ENCODE measurements at regions not wholly inside any gene's neighbourhood (a gene's known extent, or its start where the extent isn't known, plus 50 kb on each side); places are given as distances from the start of the nearest gene placed in this dataset.

DNA sequence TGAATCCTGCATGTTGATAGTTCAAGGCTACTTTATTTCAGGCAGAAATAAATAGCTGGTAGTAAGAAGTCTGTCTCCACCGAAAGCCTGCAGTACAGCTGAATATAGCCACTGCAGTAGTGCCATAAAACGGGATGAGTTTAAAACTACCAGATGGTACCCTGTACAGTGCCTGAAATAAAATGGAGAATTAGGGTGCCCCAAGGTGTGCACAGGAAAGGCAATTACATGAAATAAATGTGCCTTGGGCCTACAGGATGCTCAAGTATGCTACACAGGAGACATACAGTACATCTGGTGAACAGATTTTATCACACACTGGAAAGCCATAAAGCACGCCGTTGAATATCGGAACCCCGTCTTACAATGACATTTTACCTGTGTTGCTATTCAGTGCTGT, 447.7 kb upstream of the HNRNPA3 start:
- Histone ChIP-seq H3K36me3 (ENCODE audit: control insufficient read depth, insufficient read depth, low read length) (no peaks in the 10 kb centered on the region), H3K27ac (ENCODE audit: low read depth, low read length) (no peak overlapping the region), H3K27me3 (ENCODE audit: control insufficient read depth, insufficient read depth, low read length) (no peaks in the 10 kb centered on the region), H3K4me1 (ENCODE audit: control insufficient read depth, insufficient read depth, low read length) (no peaks in the 10 kb centered on the region), H3K9me3 (ENCODE audit: control insufficient read depth, insufficient read depth, low read length) (no peaks in the 10 kb centered on the region), H3K4me3 (ENCODE audit: low read depth, low read length) (no peak overlapping the region)
- 84% methylated on average over 2 of the region's 6 CpGs for WGBS (ENCODE audit: insufficient coverage)
- DNase-seq (ENCODE audit: low read depth in 4 of 6, low spot score in 6 of 6), result peak in 1 of 6 donors; percentile 92

DNA sequence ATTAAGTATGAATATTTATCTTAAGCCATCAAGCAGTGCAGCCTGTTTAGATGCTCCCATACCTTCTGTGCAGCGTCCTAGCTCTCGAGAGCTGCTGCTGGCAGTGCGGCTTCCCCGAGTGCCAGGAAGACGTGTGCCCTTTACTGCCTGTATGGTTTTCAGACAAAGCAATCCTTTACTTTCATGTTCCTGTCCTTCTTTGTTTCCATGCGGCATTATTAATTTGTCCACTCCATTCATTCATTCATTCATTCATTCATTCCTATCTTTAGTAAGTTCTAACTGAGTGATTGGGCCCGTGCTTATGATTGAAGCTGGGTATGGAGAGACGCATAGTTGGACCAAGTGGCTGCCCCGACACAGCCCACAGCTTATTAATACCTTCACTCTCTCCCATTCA, 446.6 kb upstream of the HNRNPA3 start:
- DNase-seq (ENCODE audit: low read depth in 4 of 6, low spot score in 6 of 6), result no peak
- 94% methylated on average over 6 of the region's 9 CpGs for WGBS (ENCODE audit: insufficient coverage)
- no peak overlapping the region for H3K4me3 ChIP-seq (ENCODE audit: low read depth, low read length)

DNA sequence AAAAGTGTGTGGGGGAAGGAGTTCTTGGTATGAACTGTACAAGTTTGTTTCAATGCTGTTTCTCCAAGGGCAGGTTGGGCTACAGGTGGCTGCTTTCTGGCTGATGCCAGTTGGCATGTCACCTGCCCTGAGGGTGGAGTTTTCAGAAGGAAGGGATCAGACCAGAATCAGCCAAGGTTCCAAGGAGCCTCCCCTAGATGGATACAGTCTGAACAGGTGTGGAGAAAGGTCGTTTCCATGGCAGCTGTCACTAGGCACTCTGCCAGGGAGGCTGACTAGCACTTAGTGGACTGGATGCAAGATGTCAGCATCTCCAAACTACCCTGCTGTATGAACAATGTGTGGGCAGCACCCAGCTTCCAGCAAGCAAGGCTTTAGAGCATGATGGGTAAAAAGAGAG, 444.4 kb upstream of the HNRNPA3 start:
- Histone ChIP-seq H3K9me3 (ENCODE audit: control insufficient read depth, insufficient read depth, low read length) (peaks cover 4% of the 10 kb centered on the region), H3K36me3 (ENCODE audit: control insufficient read depth, insufficient read depth, low read length) (no peaks in the 10 kb centered on the region), H3K4me1 (ENCODE audit: control insufficient read depth, insufficient read depth, low read length) (no peaks in the 10 kb centered on the region), H3K27me3 (ENCODE audit: control insufficient read depth, insufficient read depth, low read length) (no peaks in the 10 kb centered on the region), H3K27ac (ENCODE audit: low read depth, low read length) (no peak overlapping the region), H3K4me3 (ENCODE audit: low read depth, low read length) (no peak overlapping the region)
- DNase-seq (ENCODE audit: low read depth in 4 of 6, low spot score in 6 of 6), result no peak
- WGBS (ENCODE audit: insufficient coverage), result 64% methylated on average over 1 of the region's 1 CpG

More for the DNA sequence above, 446.6 kb upstream of the HNRNPA3 start:
- H3K27ac ChIP-seq (ENCODE audit: low read depth, low read length), result no peak overlapping the region
- H3K4me1 ChIP-seq (ENCODE audit: control insufficient read depth, insufficient read depth, low read length), result no peaks in the 10 kb centered on the region
- no peaks in the 10 kb centered on the region for H3K9me3 ChIP-seq (ENCODE audit: control insufficient read depth, insufficient read depth, low read length)
- no peaks in the 10 kb centered on the region for H3K36me3 ChIP-seq (ENCODE audit: control insufficient read depth, insufficient read depth, low read length)
- no peaks in the 10 kb centered on the region for H3K27me3 ChIP-seq (ENCODE audit: control insufficient read depth, insufficient read depth, low read length)

DNA sequence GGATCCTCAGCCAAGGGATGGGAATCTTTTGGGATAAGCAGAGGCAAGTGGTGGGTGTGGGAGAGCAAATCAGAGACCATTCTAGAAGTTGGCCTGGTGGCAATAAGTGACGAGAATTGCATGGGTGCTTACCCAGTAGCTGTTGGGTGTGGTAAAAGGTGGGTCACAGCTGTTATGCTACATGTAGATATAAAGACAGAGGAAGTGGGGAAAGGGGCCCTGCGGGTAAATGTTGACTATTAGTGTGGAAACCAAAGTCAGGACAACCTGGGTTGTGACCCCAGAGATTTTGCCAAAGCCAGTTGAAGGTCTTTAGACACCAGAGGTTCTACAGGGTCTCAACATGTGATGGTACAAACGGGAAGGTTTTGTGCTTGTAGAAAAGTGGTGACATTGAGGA, 443.6 kb upstream of the HNRNPA3 start:
- Histone ChIP-seq H3K27me3 (ENCODE audit: control insufficient read depth, insufficient read depth, low read length) (no peaks in the 10 kb centered on the region), H3K9me3 (ENCODE audit: control insufficient read depth, insufficient read depth, low read length) (peaks cover 4% of the 10 kb centered on the region), H3K27ac (ENCODE audit: low read depth, low read length) (no peak overlapping the region), H3K4me1 (ENCODE audit: control insufficient read depth, insufficient read depth, low read length) (no peaks in the 10 kb centered on the region), H3K36me3 (ENCODE audit: control insufficient read depth, insufficient read depth, low read length) (no peaks in the 10 kb centered on the region), H3K4me3 (ENCODE audit: low read depth, low read length) (no peak overlapping the region)
- DNase-seq (ENCODE audit: low read depth in 4 of 6, low spot score in 6 of 6), result no peak
- WGBS (ENCODE audit: insufficient coverage), result 59% methylated on average over 3 of the region's 3 CpGs

DNA sequence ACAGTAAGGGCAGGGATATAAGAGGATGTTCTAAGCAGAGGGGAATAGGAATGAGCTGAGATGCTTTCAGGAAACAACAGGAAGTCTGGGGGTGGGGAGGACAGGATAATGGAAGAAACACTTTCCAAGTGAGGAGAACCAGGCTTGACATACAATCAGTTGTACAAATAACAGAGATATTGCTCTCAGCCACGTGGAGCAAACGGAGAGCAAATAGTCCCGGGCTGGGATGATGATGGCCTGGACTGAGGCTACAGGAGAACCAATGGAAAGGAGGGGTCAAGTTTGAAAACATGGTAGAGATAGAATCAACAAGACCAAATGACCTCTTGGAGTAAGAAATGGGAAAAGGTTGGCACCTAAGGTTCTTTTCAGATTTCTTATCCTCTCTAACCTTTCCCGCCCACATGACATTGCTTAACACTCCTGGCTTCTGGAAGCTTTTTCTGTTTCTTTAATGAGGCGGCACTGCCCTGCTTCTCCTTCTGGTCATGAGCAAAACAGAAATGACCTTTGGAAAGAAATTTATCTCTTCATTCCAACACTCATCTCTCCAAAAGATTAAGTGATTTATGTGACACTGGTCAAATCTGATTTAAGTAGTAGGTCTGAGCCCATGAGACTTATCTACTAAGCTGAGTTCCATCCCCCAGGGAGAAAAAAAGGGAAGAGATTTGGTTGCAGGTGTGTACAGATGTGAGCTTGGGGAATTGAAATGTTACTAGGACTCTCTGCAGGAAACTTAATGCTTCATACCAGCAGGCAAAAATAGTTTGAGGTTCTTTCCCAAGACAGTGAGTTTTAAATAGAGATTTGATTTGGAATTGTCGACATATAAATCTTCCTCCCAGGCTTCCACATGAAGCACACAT, 442.9 kb upstream of the HNRNPA3 start:
- Histone ChIP-seq H3K4me1 (ENCODE audit: control insufficient read depth, insufficient read depth, low read length) (no peaks in the 10 kb centered on the region), H3K36me3 (ENCODE audit: control insufficient read depth, insufficient read depth, low read length) (no peaks in the 10 kb centered on the region), H3K9me3 (ENCODE audit: control insufficient read depth, insufficient read depth, low read length) (peaks cover 4% of the 10 kb centered on the region), H3K27me3 (ENCODE audit: control insufficient read depth, insufficient read depth, low read length) (no peaks in the 10 kb centered on the region), H3K27ac (ENCODE audit: low read depth, low read length) (no peak overlapping the region), H3K4me3 (ENCODE audit: low read depth, low read length) (no peak overlapping the region)
- 100% methylated on average over 3 of the region's 6 CpGs for WGBS (ENCODE audit: insufficient coverage)
- no peak for DNase-seq (ENCODE audit: low read depth in 4 of 6, low spot score in 6 of 6)

DNA sequence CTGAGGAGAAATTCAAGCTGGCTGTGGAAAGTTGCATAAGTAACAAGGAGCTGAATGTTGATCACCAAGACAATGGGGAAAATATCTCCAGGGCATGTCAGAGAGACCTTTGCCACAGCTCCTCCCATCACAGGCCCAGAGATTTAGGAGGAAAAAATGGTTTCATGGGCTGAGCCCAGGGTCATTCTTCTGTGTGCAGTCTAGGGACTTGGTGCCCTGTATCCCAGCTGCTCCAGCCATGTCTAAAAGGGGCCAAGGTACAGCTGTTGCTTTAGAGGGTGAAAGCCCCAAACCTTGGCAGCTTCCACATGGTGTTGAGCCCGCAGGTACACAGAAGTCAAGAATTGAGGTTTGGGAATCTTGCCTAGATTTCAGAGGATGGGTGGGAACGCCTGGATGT, 439.8 kb upstream of the HNRNPA3 start:
- Histone ChIP-seq H3K4me3 (ENCODE audit: low read depth, low read length) (no peak overlapping the region), H3K36me3 (ENCODE audit: control insufficient read depth, insufficient read depth, low read length) (no peaks in the 10 kb centered on the region), H3K4me1 (ENCODE audit: control insufficient read depth, insufficient read depth, low read length) (no peaks in the 10 kb centered on the region), H3K27me3 (ENCODE audit: control insufficient read depth, insufficient read depth, low read length) (no peaks in the 10 kb centered on the region), H3K27ac (ENCODE audit: low read depth, low read length) (no peak overlapping the region), H3K9me3 (ENCODE audit: control insufficient read depth, insufficient read depth, low read length) (peaks cover 4% of the 10 kb centered on the region)
- no peak for DNase-seq (ENCODE audit: low read depth in 4 of 6, low spot score in 6 of 6)
- 92% methylated on average over 2 of the region's 2 CpGs for WGBS (ENCODE audit: insufficient coverage)

DNA sequence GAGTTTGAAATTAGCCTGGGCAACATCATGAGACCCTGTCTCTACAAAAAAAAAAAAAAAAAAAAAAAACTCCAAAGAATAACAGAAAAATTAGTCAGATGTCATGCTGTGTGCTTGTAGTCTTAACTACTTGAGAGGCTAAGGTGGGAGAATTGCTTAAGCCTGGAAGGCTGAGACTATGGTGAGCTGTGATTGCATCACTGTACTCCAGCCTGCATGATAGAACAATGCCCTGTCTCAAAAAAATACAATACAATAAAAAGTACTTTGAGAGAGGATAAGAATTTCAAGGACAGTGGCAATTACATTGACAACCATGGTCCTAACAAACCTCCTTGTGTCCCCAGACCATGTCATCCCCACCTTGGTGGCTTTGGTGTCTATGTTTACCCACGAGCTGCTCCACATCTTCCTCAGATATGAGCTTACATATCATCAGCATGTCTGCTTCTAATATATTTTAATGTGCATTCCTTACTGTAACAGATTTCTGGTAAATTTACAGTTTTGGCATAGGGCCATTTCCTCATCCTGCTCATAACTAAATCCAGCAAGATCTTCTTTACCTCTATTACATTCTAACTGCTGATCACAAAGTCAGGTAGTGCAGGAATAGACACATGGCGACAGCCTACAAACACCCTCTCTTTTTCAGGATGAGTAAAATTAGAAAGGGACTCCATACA, 437.7 kb upstream of the HNRNPA3 start:
- Histone ChIP-seq H3K27me3 (ENCODE audit: control insufficient read depth, insufficient read depth, low read length) (no peaks in the 10 kb centered on the region), H3K27ac (ENCODE audit: low read depth, low read length) (no peak overlapping the region), H3K4me3 (ENCODE audit: low read depth, low read length) (no peak overlapping the region), H3K36me3 (ENCODE audit: control insufficient read depth, insufficient read depth, low read length) (no peaks in the 10 kb centered on the region), H3K9me3 (ENCODE audit: control insufficient read depth, insufficient read depth, low read length) (peaks cover 4% of the 10 kb centered on the region), H3K4me1 (ENCODE audit: control insufficient read depth, insufficient read depth, low read length) (peaks cover 3% of the 10 kb centered on the region)
- DNase-seq (ENCODE audit: low read depth in 4 of 6, low spot score in 6 of 6), result no peak
- WGBS (ENCODE audit: insufficient coverage), result no CpG with 5 or more reads among the region's 2 CpGs

DNA sequence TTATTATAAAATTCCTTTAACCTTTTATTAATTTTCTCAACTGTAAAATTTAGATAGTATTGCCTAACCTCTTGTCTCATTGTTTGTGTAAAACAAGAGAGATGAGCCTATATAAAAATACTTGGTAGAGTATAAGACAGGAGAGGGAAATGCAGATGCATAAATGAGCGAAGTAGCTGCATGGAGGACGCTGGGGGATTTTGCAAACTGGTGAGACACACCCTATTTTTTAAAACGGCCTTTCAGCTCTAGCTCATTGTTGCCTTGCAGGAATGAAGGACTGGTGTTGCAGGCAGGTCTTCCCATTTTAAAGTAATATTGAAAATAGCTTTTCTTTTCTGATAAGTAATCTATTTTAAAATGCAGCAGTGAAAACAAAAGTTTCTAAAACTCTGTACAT, 435.3 kb upstream of the HNRNPA3 start:
- peaks cover 4% of the 10 kb centered on the region for H3K9me3 ChIP-seq (ENCODE audit: control insufficient read depth, insufficient read depth, low read length)
- no peak overlapping the region for H3K4me3 ChIP-seq (ENCODE audit: low read depth, low read length)
- DNase-seq (ENCODE audit: low read depth in 4 of 6, low spot score in 6 of 6), result no peak
- 100% methylated on average over 2 of the region's 3 CpGs for WGBS (ENCODE audit: insufficient coverage)
- H3K27me3 ChIP-seq (ENCODE audit: control insufficient read depth, insufficient read depth, low read length), result no peaks in the 10 kb centered on the region
- H3K27ac ChIP-seq (ENCODE audit: low read depth, low read length), result no peak overlapping the region
- H3K36me3 ChIP-seq (ENCODE audit: control insufficient read depth, insufficient read depth, low read length), result no peaks in the 10 kb centered on the region
- H3K4me1 ChIP-seq (ENCODE audit: control insufficient read depth, insufficient read depth, low read length), result peaks cover 3% of the 10 kb centered on the region

DNA sequence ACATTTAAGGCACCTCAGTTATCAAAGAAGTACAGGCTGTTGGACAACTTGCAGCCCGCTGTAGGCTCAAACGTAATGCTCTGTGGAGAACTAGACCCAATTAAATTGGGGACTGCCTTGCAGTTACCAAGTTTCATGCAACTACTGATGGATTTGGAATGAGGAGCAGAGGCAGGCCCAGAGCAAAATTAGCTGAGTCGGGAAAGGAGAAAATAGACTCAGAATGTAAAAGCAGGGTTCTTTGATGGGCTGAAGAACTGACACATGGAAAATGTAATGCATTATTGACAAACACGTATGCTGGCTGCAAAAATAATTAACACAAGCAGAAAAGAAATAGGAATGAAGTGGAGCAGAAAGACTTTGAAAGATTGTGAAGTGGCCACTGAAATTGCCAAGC, 432.7 kb upstream of the HNRNPA3 start:
- 93% methylated on average over 3 of the region's 4 CpGs for WGBS (ENCODE audit: insufficient coverage)
- no peaks in the 10 kb centered on the region for H3K27me3 ChIP-seq (ENCODE audit: control insufficient read depth, insufficient read depth, low read length)
- H3K4me3 ChIP-seq (ENCODE audit: low read depth, low read length), result no peak overlapping the region
- no peak overlapping the region for H3K27ac ChIP-seq (ENCODE audit: low read depth, low read length)
- no peaks in the 10 kb centered on the region for H3K9me3 ChIP-seq (ENCODE audit: control insufficient read depth, insufficient read depth, low read length)
- no peak for DNase-seq (ENCODE audit: low read depth in 4 of 6, low spot score in 6 of 6)
- H3K36me3 ChIP-seq (ENCODE audit: control insufficient read depth, insufficient read depth, low read length), result no peaks in the 10 kb centered on the region
- peaks cover 3% of the 10 kb centered on the region for H3K4me1 ChIP-seq (ENCODE audit: control insufficient read depth, insufficient read depth, low read length)

DNA sequence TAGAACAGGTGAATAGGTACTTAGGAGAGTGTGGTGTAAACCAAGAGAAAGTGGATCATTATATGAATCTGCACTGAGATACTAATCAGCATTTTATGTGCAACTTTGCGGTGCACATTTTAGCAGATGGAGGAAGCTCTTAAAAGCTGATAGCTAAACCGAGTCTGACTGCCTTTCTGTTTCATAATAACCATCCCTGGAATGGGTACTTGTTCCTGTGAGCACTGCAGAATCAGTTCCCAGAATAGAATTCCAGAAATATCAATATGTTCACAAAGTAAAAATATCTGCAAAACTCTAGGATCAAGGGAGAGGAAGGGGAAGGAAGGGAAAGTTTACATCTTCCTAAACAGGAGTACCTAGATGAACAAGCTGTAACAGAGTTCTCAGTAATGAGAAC, 432.2 kb upstream of the HNRNPA3 start:
- H3K36me3 ChIP-seq (ENCODE audit: control insufficient read depth, insufficient read depth, low read length), result no peaks in the 10 kb centered on the region
- no peak for DNase-seq (ENCODE audit: low read depth in 4 of 6, low spot score in 6 of 6)
- no peak overlapping the region for H3K4me3 ChIP-seq (ENCODE audit: low read depth, low read length)
- H3K9me3 ChIP-seq (ENCODE audit: control insufficient read depth, insufficient read depth, low read length), result no peaks in the 10 kb centered on the region
- 100% methylated on average over 1 of the region's 2 CpGs for WGBS (ENCODE audit: insufficient coverage)
- H3K4me1 ChIP-seq (ENCODE audit: control insufficient read depth, insufficient read depth, low read length), result peaks cover 3% of the 10 kb centered on the region
- H3K27ac ChIP-seq (ENCODE audit: low read depth, low read length), result no peak overlapping the region
- H3K27me3 ChIP-seq (ENCODE audit: control insufficient read depth, insufficient read depth, low read length), result no peaks in the 10 kb centered on the region
